Stimulated activated CD4-positive, alpha-beta T cell treated with anti-CD3 and anti-CD28 coated beads, Interleukin-12 subunit alpha, Interleukin-12 subunit beta, amount 100 ng/mL, for 48 hours (primary cell): ENCODE measurements at regions not wholly inside any gene's neighbourhood (a gene's known extent, or its start where the extent isn't known, plus 50 kb on each side); places are given as distances from the start of the nearest gene placed in this dataset.
"Not testable (repeated sequence)": the region's sequence is repeated elsewhere in the genome, so short reads cannot be mapped to it uniquely, and the experiment has no call there.

Source experiments
- DNase-seq, 3 donors: peaks; one replicate each; pipeline ENCODE4 v3.0.0-alpha.2; 2020; ENCODE audit warnings: low read depth in 2 of 3, low spot score in 1 of 3

- DNase-seq, result no peak
Observed at GRCh38 chr9:90466441-90466840, 176.2 kb downstream of the DIRAS2 start.

- DNase-seq, result no peak
Observed at GRCh38 chr9:90469435-90469834, 173.2 kb downstream of the DIRAS2 start.

- DNase-seq, result no peak
Observed at GRCh38 chr9:90469865-90470387, 172.7 kb downstream of the DIRAS2 start.

GRCh38 chr9:90476058-90476457, 166.6 kb downstream of the DIRAS2 start:
- DNase-seq, result no peak

GRCh38 chr9:90477535-90477934, 165.1 kb downstream of the DIRAS2 start:
- no peak for DNase-seq

- no peak for DNase-seq
Observed at GRCh38 chr9:90478821-90479220, 163.8 kb downstream of the DIRAS2 start.

- DNase-seq, result no peak
Observed at GRCh38 chr9:90485028-90485427, 157.6 kb downstream of the DIRAS2 start.

- DNase-seq, result no peak
Observed at GRCh38 chr9:90489066-90489465, 153.6 kb downstream of the DIRAS2 start.

GRCh38 chr9:90499761-90500160, 142.9 kb downstream of the DIRAS2 start:
- DNase-seq, result no peak

GRCh38 chr9:90502134-90502533, 140.5 kb downstream of the DIRAS2 start:
- DNase-seq, result no peak

- DNase-seq, result no peak
Observed at GRCh38 chr9:90504486-90504885, 138.1 kb downstream of the DIRAS2 start.

GRCh38 chr9:90505695-90506094, 136.9 kb downstream of the DIRAS2 start:
- DNase-seq, result no peak

GRCh38 chr9:90506402-90506801, 136.2 kb downstream of the DIRAS2 start:
- DNase-seq, result not testable (repeated sequence)

- DNase-seq, result no peak
Observed at GRCh38 chr9:90507621-90508020, 135.0 kb downstream of the DIRAS2 start.

- DNase-seq, result no peak
Observed at GRCh38 chr9:90508940-90509339, 133.7 kb downstream of the DIRAS2 start.

GRCh38 chr9:90511711-90512110, 130.9 kb downstream of the DIRAS2 start:
- no peak for DNase-seq

- DNase-seq, result no peak
Observed at GRCh38 chr9:90514877-90515276, 127.7 kb downstream of the DIRAS2 start.

GRCh38 chr9:90515510-90515909, 127.1 kb downstream of the DIRAS2 start:
- no peak for DNase-seq

GRCh38 chr9:90517103-90517502, 125.5 kb downstream of the DIRAS2 start:
- no peak for DNase-seq

- no peak for DNase-seq
Observed at GRCh38 chr9:90521811-90522570, 120.6 kb downstream of the DIRAS2 start.

- DNase-seq, result no peak
Observed at GRCh38 chr9:90523958-90524357, 118.7 kb downstream of the DIRAS2 start.

- no peak for DNase-seq
Observed at GRCh38 chr9:90526386-90526785, 116.2 kb downstream of the DIRAS2 start.

- DNase-seq, result not testable (repeated sequence)
Observed at GRCh38 chr9:90536094-90536493, 106.5 kb downstream of the DIRAS2 start.
